Lower leg skin (tissue), 3 donors: ENCODE measurements at regions not wholly inside any gene's neighbourhood (a gene's known extent, or its start where the extent isn't known, plus 50 kb on each side); places are given as distances from the start of the nearest gene placed in this dataset.

Experiments used
- POLR2A ChIP-seq, 2 donors: fragments of 450-650 bp; IDR thresholded peaks; one replicate each; pipeline ENCODE4 v1.6.1; 2016 to 2017; ENCODE audit warnings: antibody characterized with exemption in 2 of 2, mild to moderate bottlenecking in 1 of 2, moderate library complexity in 1 of 2
- TF ChIP-seq, protein P1 (sequence below), 3 donors: fragments of 450-650 bp; IDR thresholded peaks; one replicate each; pipeline ENCODE4 v1.5.1; 2016; ENCODE audit warnings: antibody characterized with exemption in 3 of 3, mild to moderate bottlenecking in 3 of 3, moderate library complexity in 2 of 3

DNA sequence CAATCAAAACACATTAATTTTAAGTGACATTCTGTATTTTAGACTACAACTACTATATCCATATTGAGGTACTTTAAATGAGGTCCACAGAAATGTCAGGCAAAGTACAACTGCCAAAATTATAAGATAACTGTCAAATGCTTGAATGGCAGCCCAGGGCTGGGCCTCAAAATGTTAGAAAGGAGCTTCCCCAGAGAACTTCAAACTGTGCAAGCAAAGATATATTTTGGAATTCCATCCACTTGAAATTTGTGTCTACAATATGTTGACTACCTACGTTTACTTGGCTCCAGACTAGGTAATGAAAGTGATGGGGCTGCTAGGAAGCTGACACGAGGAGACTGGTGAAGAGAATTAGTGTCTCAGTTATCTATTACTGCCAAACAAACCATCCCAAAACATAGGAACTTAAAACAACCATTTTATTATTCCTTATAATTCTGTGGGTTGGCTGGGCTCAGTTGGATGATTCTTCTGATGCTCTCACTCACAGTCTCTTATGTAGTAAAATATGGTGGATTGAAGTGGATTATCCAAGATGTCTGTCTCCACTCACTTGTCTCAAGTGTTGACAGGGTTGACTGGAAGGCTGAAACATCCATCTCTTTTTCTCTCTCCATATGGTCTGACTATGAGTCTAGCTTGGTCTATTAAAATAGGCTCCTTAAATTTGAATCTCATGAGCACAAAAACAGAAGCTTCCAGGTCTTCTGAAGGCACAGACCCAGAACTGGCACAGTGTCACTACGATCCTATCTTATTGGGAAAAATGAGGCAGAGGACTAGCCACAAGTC, 74.2 kb downstream of the FZD1 start:
- TF ChIP-seq, protein P1, sequence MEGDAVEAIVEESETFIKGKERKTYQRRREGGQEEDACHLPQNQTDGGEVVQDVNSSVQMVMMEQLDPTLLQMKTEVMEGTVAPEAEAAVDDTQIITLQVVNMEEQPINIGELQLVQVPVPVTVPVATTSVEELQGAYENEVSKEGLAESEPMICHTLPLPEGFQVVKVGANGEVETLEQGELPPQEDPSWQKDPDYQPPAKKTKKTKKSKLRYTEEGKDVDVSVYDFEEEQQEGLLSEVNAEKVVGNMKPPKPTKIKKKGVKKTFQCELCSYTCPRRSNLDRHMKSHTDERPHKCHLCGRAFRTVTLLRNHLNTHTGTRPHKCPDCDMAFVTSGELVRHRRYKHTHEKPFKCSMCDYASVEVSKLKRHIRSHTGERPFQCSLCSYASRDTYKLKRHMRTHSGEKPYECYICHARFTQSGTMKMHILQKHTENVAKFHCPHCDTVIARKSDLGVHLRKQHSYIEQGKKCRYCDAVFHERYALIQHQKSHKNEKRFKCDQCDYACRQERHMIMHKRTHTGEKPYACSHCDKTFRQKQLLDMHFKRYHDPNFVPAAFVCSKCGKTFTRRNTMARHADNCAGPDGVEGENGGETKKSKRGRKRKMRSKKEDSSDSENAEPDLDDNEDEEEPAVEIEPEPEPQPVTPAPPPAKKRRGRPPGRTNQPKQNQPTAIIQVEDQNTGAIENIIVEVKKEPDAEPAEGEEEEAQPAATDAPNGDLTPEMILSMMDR (IDR thresholded peaks at IDR 0.05): no peak
- no peak for TF ChIP-seq POLR2A (IDR thresholded peaks at IDR 0.05)
